Activated CD4-positive, alpha-beta memory T cell treated with anti-CD3 and anti-CD28 coated beads, Interleukin-2, amount 10 ng/mL, durations not matched to agents 7 days and 5 days (primary cell): ENCODE measurements at regions not wholly inside any gene's neighbourhood (a gene's known extent, or its start where the extent isn't known, plus 50 kb on each side); places are given as distances from the start of the nearest gene placed in this dataset.

Experiments used
- CTCF ChIA-PET: fragments of 350-600 bp; sonication (Branson Sonifier 250); formaldehyde crosslinking; loops from one replicate; lab custom pipeline; 2021; ENCODE audit warnings: antibody characterized with exemption, inconsistent platforms; lab: Charles Lee
- POLR2A ChIA-PET: fragments of 350-600 bp; sonication (Branson Sonifier 250); formaldehyde crosslinking; loops from one replicate; lab custom pipeline; 2021; ENCODE audit warnings: antibody characterized with exemption; lab: Charles Lee
- DNase-seq: peaks from one replicate; pipeline ENCODE4 v3.0.0-alpha.2; 2020
- H3K27ac Mint-ChIP-seq: one replicate; pipeline ENCODE4 v1.8.0; 2021; ENCODE audit warnings: mild to moderate bottlenecking, mixed read lengths
- H3K27me3 Mint-ChIP-seq: one replicate; pipeline ENCODE4 v1.8.0; 2021; ENCODE audit warnings: mixed read lengths
- H3K36me3 Mint-ChIP-seq: one replicate; pipeline ENCODE4 v1.8.0; 2021; ENCODE audit warnings: low read depth, mixed read lengths
- H3K4me1 Mint-ChIP-seq: one replicate; pipeline ENCODE4 v1.8.0; 2021; ENCODE audit warnings: mixed read lengths
- H3K4me3 Mint-ChIP-seq: one replicate; pipeline ENCODE4 v1.8.0; 2021; ENCODE audit warnings: mild to moderate bottlenecking, mixed read lengths
- H3K9me3 Mint-ChIP-seq: one replicate; pipeline ENCODE4 v1.8.0; 2021; ENCODE audit warnings: mixed read lengths

DNA sequence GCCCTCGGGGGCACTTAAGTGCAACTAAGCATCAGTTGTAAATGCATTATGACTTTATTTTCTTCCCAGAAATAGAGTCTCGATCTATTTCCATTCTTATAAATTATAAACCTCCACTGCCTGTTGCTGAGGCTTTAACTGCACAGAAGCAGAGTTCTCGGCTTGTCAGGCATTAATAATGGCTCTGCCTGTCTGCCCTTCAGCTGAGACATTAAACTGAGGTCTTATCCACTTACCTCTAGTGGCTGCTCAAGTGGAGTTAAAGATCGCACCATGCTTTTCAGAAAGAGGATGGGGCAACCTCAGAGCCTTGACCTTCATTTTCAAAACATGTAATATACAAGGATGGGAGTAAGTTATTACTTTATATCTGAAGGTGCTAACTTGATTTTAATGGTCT is 597.6 kb upstream of the PRMT6 start:
- POLR2A ChIA-PET: no interaction called here
- CTCF ChIA-PET: no interaction called here
- no peak overlapping the region for H3K27ac Mint-ChIP-seq

DNA sequence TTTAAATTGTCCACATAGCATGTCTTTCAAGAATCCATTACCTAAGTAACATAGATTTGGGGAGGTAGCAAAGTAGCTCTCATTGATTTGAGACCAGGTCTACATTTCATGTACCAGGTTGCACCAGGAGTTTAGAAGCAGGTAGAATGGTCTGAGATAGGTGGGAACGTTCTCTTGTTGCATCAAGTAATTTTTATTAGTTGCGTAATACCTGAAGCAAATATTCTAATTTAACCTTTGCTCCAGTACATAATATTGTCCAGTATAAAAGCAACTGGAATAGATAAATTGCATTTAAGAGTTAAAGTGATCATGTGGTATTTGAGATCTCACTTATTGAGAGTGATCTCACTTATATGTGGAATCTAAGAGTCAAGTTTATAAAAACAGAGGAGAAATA is 597.1 kb upstream of the PRMT6 start:
- Mint-ChIP-seq H3K9me3 (peaks cover 2% of the 10 kb centered on the region), H3K4me3 (no peak overlapping the region), H3K36me3 (no peaks in the 10 kb centered on the region), H3K4me1 (no peaks in the 10 kb centered on the region), H3K27ac (no peak overlapping the region), H3K27me3 (no peaks in the 10 kb centered on the region)
- CTCF ChIA-PET: no interaction called here
- POLR2A ChIA-PET: no interaction called here
- no peak for DNase-seq

More for the DNA sequence above, 597.6 kb upstream of the PRMT6 start:
- Mint-ChIP-seq H3K36me3 (no peaks in the 10 kb centered on the region), H3K27me3 (no peaks in the 10 kb centered on the region), H3K9me3 (peaks cover 2% of the 10 kb centered on the region), H3K4me1 (no peaks in the 10 kb centered on the region), H3K4me3 (no peak overlapping the region)
- DNase-seq: no peak

GRCh38 chr1:106465666-106466065 is 590.8 kb upstream of the PRMT6 start:
- H3K9me3 Mint-ChIP-seq: peaks cover 18% of the 10 kb centered on the region
- POLR2A ChIA-PET: no interaction called here
- H3K4me3 Mint-ChIP-seq: no peak overlapping the region
- CTCF ChIA-PET: no interaction called here
- no peaks in the 10 kb centered on the region for H3K4me1 Mint-ChIP-seq
- H3K27ac Mint-ChIP-seq: no peak overlapping the region
- no peaks in the 10 kb centered on the region for H3K27me3 Mint-ChIP-seq
- no peak for DNase-seq
- H3K36me3 Mint-ChIP-seq: no peaks in the 10 kb centered on the region

- Mint-ChIP-seq H3K9me3 (peaks cover 16% of the 10 kb centered on the region), H3K4me3 (no peak overlapping the region), H3K27ac (no peak overlapping the region), H3K27me3 (no peaks in the 10 kb centered on the region), H3K4me1 (no peaks in the 10 kb centered on the region), H3K36me3 (no peaks in the 10 kb centered on the region)
- CTCF ChIA-PET: no interaction called here
- no peak for DNase-seq
- POLR2A ChIA-PET: no interaction called here
Observed at GRCh38 chr1:106480629-106481028, 575.8 kb upstream of the PRMT6 start.

GRCh38 chr1:106492880-106493279 is 563.6 kb upstream of the PRMT6 start:
- no peak overlapping the region for H3K4me3 Mint-ChIP-seq
- no peak for DNase-seq
- no peak overlapping the region for H3K27ac Mint-ChIP-seq
- ChIA-PET POLR2A (no interaction called here), CTCF (no interaction called here)
- no peaks in the 10 kb centered on the region for H3K27me3 Mint-ChIP-seq
- H3K4me1 Mint-ChIP-seq: no peaks in the 10 kb centered on the region
- no peaks in the 10 kb centered on the region for H3K36me3 Mint-ChIP-seq
- peaks cover 3% of the 10 kb centered on the region for H3K9me3 Mint-ChIP-seq

GRCh38 chr1:106494646-106495045 is 561.8 kb upstream of the PRMT6 start:
- no peaks in the 10 kb centered on the region for H3K4me1 Mint-ChIP-seq
- ChIA-PET POLR2A (no interaction called here), CTCF (no interaction called here)
- no peak for DNase-seq
- no peaks in the 10 kb centered on the region for H3K27me3 Mint-ChIP-seq
- H3K9me3 Mint-ChIP-seq: no peaks in the 10 kb centered on the region
- H3K4me3 Mint-ChIP-seq: no peak overlapping the region
- H3K36me3 Mint-ChIP-seq: no peaks in the 10 kb centered on the region
- no peak overlapping the region for H3K27ac Mint-ChIP-seq

DNA sequence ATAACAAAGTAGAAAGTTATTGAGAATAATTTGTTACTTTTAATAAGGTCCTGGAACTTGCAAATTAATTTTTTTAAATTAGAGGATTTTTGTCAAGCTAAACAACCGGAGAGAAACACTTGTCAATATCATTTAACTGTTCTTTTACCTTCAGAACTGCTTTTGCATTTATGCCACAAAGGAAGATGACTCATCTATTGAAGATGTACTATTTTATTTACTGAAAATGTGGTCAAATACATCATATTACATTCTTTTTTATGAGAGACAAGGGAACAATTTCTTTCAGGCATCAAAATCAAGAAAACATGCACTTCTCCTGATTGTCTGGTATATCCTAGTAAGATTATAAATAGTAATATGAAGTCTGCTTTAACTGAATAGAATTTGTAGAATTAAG is 558.2 kb upstream of the PRMT6 start:
- H3K27ac Mint-ChIP-seq: no peak overlapping the region
- ChIA-PET CTCF (no interaction called here), POLR2A (no interaction called here)
- no peaks in the 10 kb centered on the region for H3K4me1 Mint-ChIP-seq
- no peaks in the 10 kb centered on the region for H3K36me3 Mint-ChIP-seq
- peaks cover 11% of the 10 kb centered on the region for H3K9me3 Mint-ChIP-seq
- H3K27me3 Mint-ChIP-seq: no peaks in the 10 kb centered on the region
- no peak for DNase-seq
- no peak overlapping the region for H3K4me3 Mint-ChIP-seq

GRCh38 chr1:106502659-106503058 is 553.8 kb upstream of the PRMT6 start:
- peaks cover 18% of the 10 kb centered on the region for H3K9me3 Mint-ChIP-seq
- CTCF ChIA-PET: no interaction called here
- H3K27ac Mint-ChIP-seq: no peak overlapping the region
- no peaks in the 10 kb centered on the region for H3K27me3 Mint-ChIP-seq
- no peaks in the 10 kb centered on the region for H3K36me3 Mint-ChIP-seq
- H3K4me3 Mint-ChIP-seq: no peak overlapping the region
- no peaks in the 10 kb centered on the region for H3K4me1 Mint-ChIP-seq
- POLR2A ChIA-PET: interaction anchor here (0.6 kb wide), 1 partner anchor 873 kb away, joined by 3 read pairs; no protein-coding TSS in a partner anchor
- DNase-seq: no peak

- Mint-ChIP-seq H3K27me3 (no peaks in the 10 kb centered on the region), H3K9me3 (peaks cover 6% of the 10 kb centered on the region), H3K27ac (no peak overlapping the region), H3K4me3 (no peak overlapping the region), H3K4me1 (no peaks in the 10 kb centered on the region), H3K36me3 (no peaks in the 10 kb centered on the region)
- POLR2A ChIA-PET: no interaction called here
- DNase-seq: no peak
- CTCF ChIA-PET: no interaction called here
Observed at GRCh38 chr1:106515375-106515774, 541.1 kb upstream of the PRMT6 start.

DNA sequence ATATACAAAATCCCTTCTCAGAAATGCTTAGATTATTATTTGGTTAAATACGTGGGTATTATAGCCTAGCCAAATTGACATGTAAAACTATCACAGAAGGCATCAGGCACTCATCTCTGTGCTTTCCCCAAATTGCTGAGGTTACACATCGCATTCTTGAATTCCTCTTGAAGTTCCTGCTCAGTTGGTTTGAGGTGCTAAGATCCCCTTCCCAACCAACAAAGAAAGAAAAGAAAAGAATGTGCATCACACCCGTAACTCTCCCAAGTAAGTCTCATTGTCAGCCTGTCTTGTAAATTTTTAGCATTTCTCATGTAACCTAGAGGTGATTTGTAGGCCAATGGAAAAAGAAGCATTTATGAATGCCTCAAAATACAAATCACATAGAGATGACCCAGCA is 539.2 kb upstream of the PRMT6 start:
- Mint-ChIP-seq H3K27ac (no peak overlapping the region), H3K4me3 (no peak overlapping the region), H3K27me3 (no peaks in the 10 kb centered on the region), H3K36me3 (no peaks in the 10 kb centered on the region), H3K9me3 (peaks cover 4% of the 10 kb centered on the region), H3K4me1 (no peaks in the 10 kb centered on the region)
- CTCF ChIA-PET: no interaction called here
- no peak for DNase-seq
- POLR2A ChIA-PET: no interaction called here

DNA sequence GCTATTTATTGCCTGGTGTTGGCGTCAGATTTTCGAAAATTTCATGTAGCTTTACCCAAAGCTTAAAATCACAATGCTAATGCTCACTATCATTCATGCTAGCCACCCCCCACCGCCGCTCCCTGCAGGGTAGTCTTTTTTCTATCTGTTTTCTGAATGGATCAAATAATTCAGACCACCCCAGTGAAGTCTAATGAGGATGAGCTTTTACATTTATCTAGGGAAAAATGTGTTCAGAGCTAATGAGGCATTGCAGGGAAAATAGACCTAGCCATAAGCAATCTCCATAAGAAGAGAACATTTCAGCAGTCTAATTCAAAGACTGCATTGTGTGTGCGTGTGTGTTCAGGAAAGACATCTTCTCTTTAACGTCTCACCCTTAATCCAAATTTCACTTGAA is 533.0 kb upstream of the PRMT6 start:
- no peak for DNase-seq
- CTCF ChIA-PET: no interaction called here

DNA sequence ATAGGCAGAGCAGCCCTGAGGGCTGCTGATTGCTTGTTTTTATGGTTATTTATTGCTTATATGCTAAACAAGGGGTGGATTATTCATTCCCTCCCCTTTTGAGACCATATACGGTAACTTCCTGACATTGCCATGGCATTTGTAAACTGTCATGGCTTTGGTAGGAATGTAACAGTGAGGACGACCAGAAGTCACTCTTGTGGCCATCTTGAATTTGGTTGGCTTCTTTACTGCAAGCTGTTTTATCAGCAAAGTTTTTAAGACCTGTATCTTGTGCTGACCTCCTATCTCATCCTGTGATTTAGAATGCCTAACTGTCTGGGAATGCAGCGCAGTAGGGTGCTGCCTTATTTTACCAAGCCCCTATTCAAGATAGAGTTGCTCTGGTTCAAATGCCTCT is 531.8 kb upstream of the PRMT6 start:
- ChIA-PET POLR2A (no interaction called here), CTCF (no interaction called here)
- DNase-seq: no peak
- Mint-ChIP-seq H3K36me3 (no peaks in the 10 kb centered on the region), H3K4me1 (no peaks in the 10 kb centered on the region), H3K9me3 (peaks cover 10% of the 10 kb centered on the region), H3K27me3 (no peaks in the 10 kb centered on the region), H3K27ac (no peak overlapping the region), H3K4me3 (no peak overlapping the region)

More for the DNA sequence above, 533.0 kb upstream of the PRMT6 start:
- peaks cover 9% of the 10 kb centered on the region for H3K9me3 Mint-ChIP-seq
- POLR2A ChIA-PET: no interaction called here
- H3K36me3 Mint-ChIP-seq: no peaks in the 10 kb centered on the region
- no peaks in the 10 kb centered on the region for H3K27me3 Mint-ChIP-seq
- no peaks in the 10 kb centered on the region for H3K4me1 Mint-ChIP-seq
- H3K27ac Mint-ChIP-seq: no peak overlapping the region
- H3K4me3 Mint-ChIP-seq: no peak overlapping the region

- Mint-ChIP-seq H3K9me3 (peaks cover 14% of the 10 kb centered on the region), H3K4me3 (no peak overlapping the region), H3K4me1 (no peaks in the 10 kb centered on the region), H3K27me3 (no peaks in the 10 kb centered on the region), H3K36me3 (no peaks in the 10 kb centered on the region), H3K27ac (no peak overlapping the region)
- POLR2A ChIA-PET: no interaction called here
- CTCF ChIA-PET: no interaction called here
- no peak for DNase-seq
Observed at GRCh38 chr1:106526650-106527049, 529.8 kb upstream of the PRMT6 start.

DNA sequence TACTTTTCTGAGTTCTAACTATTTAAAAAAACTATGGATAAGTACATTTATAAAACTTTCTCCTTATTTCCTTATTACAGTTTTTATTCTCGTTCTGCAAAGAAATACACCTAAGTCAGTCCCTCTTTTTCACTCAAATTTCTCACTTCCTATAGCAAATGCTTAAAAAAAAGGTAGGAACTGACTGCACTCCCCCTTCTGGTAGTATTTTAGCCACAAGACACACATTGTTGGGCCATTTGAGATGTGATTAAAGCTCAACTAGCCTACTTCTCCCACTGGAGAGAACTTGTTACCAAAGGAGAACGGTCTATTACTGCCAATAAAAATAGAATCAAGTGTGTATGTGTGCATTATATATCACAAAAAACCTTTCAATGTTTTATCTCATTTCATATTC is 521.9 kb upstream of the PRMT6 start:
- Mint-ChIP-seq H3K36me3 (no peaks in the 10 kb centered on the region), H3K27me3 (no peaks in the 10 kb centered on the region), H3K9me3 (peaks cover 18% of the 10 kb centered on the region), H3K4me1 (no peaks in the 10 kb centered on the region), H3K4me3 (no peak overlapping the region), H3K27ac (no peak overlapping the region)
- CTCF ChIA-PET: no interaction called here
- POLR2A ChIA-PET: no interaction called here
- no peak for DNase-seq

GRCh38 chr1:106536741-106537140 is 519.7 kb upstream of the PRMT6 start:
- Mint-ChIP-seq H3K27ac (no peak overlapping the region), H3K27me3 (no peaks in the 10 kb centered on the region), H3K4me1 (no peaks in the 10 kb centered on the region), H3K4me3 (no peak overlapping the region), H3K36me3 (no peaks in the 10 kb centered on the region), H3K9me3 (peaks cover 19% of the 10 kb centered on the region)
- ChIA-PET CTCF (no interaction called here), POLR2A (no interaction called here)
- no peak for DNase-seq
